PC-3 (cell line): ENCODE measurements at regions not wholly inside any gene's neighbourhood (a gene's known extent, or its start where the extent isn't known, plus 50 kb on each side); places are given as distances from the start of the nearest gene placed in this dataset.

Experiments used
- EZH2 ChIP-seq: fragments of 300-600 bp; sonication (generic); IDR thresholded peaks from one replicate; pipeline ENCODE4 v1.6.1; 2017; ENCODE audit warnings: antibody characterized with exemption, mild to moderate bottlenecking, low read length; ENCODE audit not compliant: unreplicated experiment
- EZH2phosphoT487 ChIP-seq: fragments of 300-600 bp; sonication (generic); IDR thresholded peaks from 2 replicates; pipeline ENCODE4 v1.6.1; 2018; ENCODE audit warnings: mild to moderate bottlenecking, antibody characterized with exemption, low read length, borderline replicate concordance
- TF ChIP-seq, protein P1 (sequence below): fragments of 300-600 bp; sonication (generic); conservative IDR thresholded peaks from 2 replicates; pipeline ENCODE4 v1.5.1; 2017; ENCODE audit warnings: antibody characterized with exemption, low read depth, mild to moderate bottlenecking, low read length

DNA sequence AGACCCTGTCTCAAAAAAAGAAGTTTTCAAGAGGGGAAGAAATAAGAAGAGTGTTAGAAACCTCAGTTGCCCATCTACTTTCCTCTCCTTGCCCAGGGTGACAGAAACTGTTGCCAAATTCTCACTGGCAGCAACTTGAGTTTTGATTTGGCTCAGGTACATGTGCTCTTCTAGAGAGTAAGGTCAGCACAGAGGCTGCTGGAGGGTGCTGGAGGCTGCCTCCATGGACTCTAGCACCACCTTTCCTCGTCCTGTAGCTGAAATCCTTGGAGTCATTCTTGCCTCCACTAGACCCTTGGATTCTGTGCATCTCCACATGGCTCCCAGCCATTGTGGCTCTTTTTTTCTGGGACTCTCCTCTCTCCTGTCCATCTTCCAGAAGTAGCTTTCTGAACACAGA is 149.1 kb downstream of the TM9SF2 start:
- no peak for TF ChIP-seq EZH2phosphoT487
- TF ChIP-seq, protein P1, sequence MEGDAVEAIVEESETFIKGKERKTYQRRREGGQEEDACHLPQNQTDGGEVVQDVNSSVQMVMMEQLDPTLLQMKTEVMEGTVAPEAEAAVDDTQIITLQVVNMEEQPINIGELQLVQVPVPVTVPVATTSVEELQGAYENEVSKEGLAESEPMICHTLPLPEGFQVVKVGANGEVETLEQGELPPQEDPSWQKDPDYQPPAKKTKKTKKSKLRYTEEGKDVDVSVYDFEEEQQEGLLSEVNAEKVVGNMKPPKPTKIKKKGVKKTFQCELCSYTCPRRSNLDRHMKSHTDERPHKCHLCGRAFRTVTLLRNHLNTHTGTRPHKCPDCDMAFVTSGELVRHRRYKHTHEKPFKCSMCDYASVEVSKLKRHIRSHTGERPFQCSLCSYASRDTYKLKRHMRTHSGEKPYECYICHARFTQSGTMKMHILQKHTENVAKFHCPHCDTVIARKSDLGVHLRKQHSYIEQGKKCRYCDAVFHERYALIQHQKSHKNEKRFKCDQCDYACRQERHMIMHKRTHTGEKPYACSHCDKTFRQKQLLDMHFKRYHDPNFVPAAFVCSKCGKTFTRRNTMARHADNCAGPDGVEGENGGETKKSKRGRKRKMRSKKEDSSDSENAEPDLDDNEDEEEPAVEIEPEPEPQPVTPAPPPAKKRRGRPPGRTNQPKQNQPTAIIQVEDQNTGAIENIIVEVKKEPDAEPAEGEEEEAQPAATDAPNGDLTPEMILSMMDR = no peak
- TF ChIP-seq EZH2 = no peak
